GM21390 (cell line): ENCODE measurements at regions not wholly inside any gene's neighbourhood (a gene's known extent, or its start where the extent isn't known, plus 50 kb on each side); places are given as distances from the start of the nearest gene placed in this dataset.
"Not testable (repeated sequence)": the region's sequence is repeated elsewhere in the genome, so short reads cannot be mapped to it uniquely, and the experiment has no call there.

Experiments used
- ATAC-seq: cut with Tn5 transposase; IDR thresholded peaks from one replicate; pipeline ENCODE4 v1.9.1; 2021; ENCODE audit not compliant: unreplicated experiment

DNA sequence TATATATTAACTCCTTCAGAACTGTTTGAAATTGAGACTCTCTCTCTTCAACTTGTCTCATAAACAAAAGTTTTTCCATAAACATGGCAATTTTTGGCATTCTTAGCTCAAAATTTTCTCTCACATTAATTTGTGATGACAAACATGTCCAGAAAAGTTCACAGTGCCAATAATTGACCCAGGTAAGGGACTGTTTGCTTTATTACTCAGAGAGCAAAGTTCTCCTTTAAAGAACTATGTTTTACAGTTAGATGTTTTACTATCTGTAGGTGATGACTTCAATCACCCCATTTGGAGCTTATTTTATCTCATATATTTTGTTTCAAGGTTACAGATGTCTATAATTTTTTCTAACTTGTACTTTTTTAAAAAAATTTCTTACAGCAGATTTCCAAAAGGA lies 855.6 kb downstream of the SLC16A7 start:
- no peak for ATAC-seq

DNA sequence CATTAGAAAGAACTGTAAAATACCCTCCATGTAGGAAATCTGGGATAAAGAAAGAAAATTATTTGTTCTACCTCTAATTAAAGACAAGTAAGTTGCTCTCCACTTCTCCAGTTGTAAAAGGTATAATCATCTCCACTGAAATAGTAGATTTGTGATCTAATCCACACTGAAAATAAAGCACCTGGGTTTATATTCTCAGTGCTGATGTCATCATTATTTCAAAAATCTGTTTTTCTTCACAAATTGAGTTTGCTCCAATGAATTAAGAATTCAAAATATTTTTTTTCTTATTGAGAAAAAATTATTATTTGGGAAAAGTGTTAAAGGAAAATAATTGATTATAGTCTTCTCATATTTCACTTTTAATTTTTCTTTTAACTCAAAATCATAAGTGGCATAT lies 869.2 kb downstream of the SLC16A7 start:
- ATAC-seq: no peak

DNA sequence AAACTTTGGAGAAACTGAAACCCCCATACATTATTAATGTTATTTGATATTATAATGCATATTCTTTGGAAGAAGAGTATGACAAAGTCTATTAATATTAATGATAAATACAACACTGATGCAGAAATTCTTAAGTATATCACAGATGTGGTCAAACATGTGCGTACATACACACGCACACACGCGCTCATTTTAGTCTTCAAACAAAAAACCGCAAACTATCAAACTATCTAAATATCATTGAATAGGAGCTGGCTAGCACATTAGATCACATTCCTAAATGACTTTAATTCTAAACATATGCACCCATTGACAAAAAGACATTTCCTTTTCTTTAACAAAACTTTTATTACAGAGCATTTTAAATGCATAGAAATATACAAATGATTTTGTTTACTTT lies 872.7 kb downstream of the SLC16A7 start:
- ATAC-seq: no peak

GRCh38 chr12:60475825-60476224 lies 880.0 kb downstream of the SLC16A7 start:
- no peak for ATAC-seq

GRCh38 chr12:60487284-60487683 lies 891.5 kb downstream of the SLC16A7 start:
- ATAC-seq: no peak

DNA sequence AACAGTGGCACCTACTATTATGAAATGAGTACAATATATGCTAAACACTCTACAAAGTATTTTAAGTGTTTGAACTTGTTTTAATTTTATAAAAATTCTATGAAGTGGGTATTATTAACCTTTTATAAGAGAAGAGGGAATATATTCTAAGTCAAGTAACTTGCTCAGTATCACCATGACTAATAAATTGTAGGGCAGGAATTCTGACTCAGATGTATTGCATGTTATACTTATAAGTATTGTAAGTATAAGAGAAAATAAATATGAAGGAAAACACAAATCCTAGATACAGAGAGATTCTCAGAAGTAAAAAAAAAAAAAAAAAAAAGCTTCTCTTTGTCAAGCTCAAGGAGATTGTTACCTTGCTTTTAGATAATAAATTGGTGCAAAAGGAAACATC lies 893.2 kb downstream of the SLC16A7 start:
- ATAC-seq: no peak

GRCh38 chr12:60494244-60494643 lies 898.4 kb downstream of the SLC16A7 start:
- ATAC-seq: no peak

DNA sequence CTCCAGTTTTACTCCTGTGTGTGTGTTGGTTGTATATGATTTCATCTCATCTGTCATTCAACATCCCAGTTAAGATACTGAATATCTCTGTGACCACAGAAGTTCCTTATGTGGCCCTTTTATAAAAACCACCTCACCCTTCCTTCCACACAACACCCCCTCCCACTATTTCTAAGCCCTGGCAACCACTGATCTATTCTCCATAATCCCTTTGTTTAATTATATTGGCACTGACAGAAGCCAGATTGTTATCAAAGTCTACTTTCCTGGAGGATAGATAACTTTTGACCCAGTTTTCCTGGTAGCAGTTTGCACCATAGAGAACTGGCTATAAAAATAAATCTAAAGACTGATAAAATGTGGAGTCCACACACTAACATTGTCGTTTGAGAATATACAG lies 902.8 kb downstream of the SLC16A7 start:
- ATAC-seq: no peak

DNA sequence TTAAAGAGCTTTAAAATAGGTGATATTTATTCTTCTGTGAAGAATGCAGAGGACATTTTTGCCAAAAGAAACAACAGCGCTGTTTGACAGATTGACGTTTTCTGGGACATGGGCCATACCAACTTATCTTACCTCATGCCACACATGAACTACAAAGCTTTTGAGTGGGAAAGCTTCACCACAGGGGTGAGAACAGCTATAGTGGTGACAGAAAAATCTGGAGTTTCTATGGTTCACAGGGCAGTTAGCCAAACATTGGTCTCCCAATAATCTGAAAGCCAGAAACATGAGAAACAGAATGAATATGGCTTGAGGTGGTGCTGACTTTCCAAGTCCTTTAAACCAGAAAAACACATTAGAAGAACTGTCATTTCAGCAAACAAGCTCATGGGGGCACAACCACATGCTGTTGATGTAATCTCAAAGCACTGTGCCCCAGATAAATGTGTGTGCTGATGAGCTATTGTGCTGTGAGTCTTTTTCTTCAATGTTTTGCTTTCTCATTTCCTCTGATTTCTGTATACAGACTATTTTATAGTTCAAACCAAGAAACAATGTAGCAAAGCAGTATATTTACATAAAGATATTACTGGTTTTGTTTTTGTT lies 905.4 kb downstream of the SLC16A7 start:
- no peak for ATAC-seq

- no peak for ATAC-seq
Observed at GRCh38 chr12:60522684-60523400, 927.0 kb downstream of the SLC16A7 start.

- ATAC-seq: no peak
Observed at GRCh38 chr12:60529261-60529660, 933.4 kb downstream of the SLC16A7 start.

GRCh38 chr12:60529723-60530122 lies 933.9 kb downstream of the SLC16A7 start:
- no peak for ATAC-seq

- no peak for ATAC-seq
Observed at GRCh38 chr12:60535363-60535762, 939.5 kb downstream of the SLC16A7 start.

- ATAC-seq: no peak
Observed at GRCh38 chr12:60539592-60539991, 943.8 kb downstream of the SLC16A7 start.

DNA sequence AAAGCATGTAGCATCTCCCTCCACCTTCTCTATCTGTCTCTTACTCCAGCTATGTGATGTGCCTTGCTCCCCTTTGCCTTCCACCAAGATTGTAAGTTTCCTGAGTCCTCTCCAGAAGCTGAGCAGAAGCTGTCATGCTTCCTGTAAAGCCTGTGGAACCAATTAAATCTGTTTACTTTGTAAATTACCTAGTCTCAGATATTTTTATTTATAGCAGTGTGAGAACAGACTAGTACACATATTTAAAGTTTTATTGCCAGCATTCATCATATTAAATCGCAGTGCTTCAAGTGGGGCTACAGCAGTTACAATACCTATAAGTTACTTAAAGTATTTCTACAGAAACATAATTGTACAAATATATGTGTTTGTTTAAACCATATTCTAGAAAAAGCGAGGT lies 973.1 kb downstream of the SLC16A7 start:
- no peak for ATAC-seq

DNA sequence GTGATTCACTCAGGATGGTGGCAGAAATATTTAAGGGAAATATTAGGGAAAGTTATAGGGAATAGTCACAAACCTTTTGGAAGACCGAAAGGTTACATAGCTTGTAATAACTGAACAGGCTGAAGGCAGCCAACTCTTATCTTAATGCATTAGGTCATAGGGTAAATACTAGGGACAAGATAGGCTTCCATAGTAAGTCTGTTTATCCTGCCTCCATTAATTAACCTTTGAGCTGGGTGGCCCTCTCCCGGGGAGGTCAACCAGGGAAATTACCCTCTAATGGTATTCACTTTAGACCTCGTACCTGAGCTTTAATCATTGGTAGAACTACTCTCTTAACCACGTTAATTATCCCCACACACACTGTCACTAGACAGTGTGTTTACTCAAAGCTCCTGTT lies 981.8 kb downstream of the SLC16A7 start:
- ATAC-seq: no peak

DNA sequence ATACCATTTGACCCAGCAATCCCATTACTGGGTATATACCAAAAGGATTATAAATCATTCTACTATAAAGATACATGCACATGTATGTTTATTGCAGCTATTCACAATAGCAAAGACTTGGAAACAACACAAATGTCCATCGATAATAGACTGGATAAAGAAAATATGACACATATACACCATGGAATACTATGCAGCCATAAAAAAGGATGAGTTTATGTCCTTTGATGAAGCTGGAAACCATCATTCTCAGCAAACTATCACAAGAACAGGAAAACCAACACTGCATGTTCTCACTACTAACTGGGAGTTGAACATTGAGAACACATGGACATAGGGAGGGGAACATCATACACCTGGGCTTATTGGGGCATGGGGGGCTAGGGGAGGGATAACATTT lies 991.8 kb downstream of the SLC16A7 start:
- not testable (repeated sequence) for ATAC-seq

- ATAC-seq: no peak
Observed at GRCh38 chr12:60594035-60594711, 998.3 kb downstream of the SLC16A7 start.

GRCh38 chr12:60602601-60603000 lies 1006.8 kb downstream of the SLC16A7 start:
- ATAC-seq: no peak

DNA sequence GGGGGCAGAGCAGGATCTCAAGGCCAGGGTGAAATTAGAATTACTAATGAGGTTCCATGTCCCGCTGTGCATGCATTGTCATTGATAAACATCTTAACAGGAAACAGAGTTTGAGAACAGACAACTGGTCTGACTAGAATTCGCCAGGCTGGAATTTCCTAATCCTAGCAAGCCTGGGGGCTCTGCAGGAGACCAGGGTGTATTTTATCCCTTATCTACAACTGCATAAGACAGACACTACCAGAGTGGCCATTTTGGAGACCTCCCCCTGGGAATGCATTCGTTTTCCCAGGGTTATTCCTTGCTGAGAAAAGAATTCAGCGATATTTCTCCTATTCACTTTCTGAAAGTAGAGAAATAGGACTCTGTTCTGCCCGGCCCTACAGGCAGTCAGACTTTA lies 1007.6 kb downstream of the SLC16A7 start:
- not testable (repeated sequence) for ATAC-seq

DNA sequence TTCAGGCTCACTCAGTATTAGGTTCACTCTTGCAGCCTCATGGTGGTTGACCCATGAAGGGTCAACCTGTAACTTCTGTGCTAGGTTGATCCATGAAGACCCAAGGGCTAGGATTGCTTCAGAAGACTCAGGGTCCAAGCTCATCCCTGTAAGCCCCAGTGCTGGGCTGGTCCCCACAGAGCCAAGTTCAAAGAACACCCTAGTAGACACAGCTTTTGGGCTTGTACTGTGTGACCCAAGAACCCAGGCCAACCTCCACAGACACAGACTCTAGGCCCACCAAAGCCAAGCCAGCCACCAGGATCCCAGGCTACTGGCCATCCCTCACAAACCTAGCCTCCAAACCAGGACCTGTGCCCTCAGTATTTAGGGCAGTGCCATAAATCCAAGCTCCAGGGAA lies 1020.6 kb downstream of the SLC16A7 start:
- ATAC-seq: no peak

- no peak for ATAC-seq
Observed at GRCh38 chr12:60630796-60631195, 1035.0 kb downstream of the SLC16A7 start.
